Retinal pigment epithelial cell (primary cell): ENCODE measurements at regions not wholly inside any gene's neighbourhood (a gene's known extent, or its start where the extent isn't known, plus 50 kb on each side); places are given as distances from the start of the nearest gene placed in this dataset.

Experiments
- DNase-seq: peaks from one replicate; pipeline ENCODE4 v3.0.0-alpha.2; 2010; ENCODE audit warnings: low read depth
- H3K4me3 ChIP-seq: 2 replicates; pipeline ENCODE4 v1.5.1; 2011; ENCODE audit warnings: mild to moderate bottlenecking, low read length, control low read depth, moderate library complexity
- TF ChIP-seq, protein P1 (sequence below): conservative IDR thresholded peaks from 2 replicates; pipeline ENCODE4 v1.5.1; 2011; ENCODE audit warnings: low read depth, low read length, control low read depth, inconsistent platforms

DNA sequence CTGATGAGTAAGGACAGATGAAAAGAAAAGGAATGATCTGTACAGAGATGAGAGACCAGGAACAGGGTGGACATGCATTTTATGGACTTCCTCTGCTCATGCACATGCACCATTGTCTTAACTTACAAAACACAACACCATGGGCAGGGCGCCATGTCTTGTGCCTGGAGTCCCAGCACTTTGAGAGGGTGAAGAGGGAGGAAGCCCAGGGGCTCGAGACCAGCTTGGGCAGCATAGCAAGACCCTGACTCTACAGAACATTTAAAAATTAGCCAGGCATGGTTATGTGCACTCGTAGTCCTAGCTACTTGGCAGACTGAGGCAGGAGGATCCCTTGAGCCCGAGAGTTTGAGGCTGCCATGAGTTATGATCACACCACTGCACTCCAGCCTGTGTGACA lies 86.9 kb downstream of the ZFP36L2 start:
- no peak for DNase-seq
- H3K4me3 ChIP-seq = no peak overlapping the region
- TF ChIP-seq, protein P1, sequence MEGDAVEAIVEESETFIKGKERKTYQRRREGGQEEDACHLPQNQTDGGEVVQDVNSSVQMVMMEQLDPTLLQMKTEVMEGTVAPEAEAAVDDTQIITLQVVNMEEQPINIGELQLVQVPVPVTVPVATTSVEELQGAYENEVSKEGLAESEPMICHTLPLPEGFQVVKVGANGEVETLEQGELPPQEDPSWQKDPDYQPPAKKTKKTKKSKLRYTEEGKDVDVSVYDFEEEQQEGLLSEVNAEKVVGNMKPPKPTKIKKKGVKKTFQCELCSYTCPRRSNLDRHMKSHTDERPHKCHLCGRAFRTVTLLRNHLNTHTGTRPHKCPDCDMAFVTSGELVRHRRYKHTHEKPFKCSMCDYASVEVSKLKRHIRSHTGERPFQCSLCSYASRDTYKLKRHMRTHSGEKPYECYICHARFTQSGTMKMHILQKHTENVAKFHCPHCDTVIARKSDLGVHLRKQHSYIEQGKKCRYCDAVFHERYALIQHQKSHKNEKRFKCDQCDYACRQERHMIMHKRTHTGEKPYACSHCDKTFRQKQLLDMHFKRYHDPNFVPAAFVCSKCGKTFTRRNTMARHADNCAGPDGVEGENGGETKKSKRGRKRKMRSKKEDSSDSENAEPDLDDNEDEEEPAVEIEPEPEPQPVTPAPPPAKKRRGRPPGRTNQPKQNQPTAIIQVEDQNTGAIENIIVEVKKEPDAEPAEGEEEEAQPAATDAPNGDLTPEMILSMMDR = no peak

DNA sequence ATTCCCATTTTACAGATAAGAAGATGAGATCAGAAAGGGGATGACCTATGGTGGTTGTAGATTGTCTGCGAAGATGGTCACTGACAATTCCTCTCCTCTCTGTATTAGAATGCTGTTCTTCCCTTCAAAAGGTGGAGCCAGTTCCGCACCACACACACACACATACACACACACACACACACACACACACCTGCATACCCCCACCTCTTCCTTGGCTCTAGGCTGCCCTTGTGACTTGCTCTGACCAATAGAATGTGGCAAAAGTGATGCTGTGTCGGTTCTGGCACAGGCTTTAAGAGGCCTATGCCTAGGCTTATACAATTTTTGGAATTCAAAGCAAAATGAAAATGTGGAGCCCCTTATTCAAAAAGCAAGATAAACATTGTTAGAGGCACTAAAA lies 88.0 kb downstream of the ZFP36L2 start:
- TF ChIP-seq, protein P1 = no peak
- no peak overlapping the region for H3K4me3 ChIP-seq

DNA sequence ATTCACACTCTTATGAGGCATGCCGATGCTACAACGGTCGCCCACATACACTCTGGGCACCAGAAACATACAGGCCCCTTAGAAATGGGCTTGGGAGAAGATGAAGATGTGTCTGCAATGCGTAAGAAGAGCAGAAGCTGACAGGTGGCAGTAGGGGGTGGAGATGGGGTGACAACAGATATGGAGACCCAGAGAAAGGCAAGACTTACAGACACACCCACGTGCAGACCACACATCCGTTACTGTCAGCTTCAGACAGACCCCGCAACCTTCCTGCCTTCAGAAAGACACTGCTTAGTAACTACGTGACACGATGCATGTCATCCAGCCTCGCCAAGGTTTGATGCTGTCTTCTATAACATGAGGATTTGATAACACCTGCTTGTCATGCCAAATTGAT lies 89.5 kb downstream of the ZFP36L2 start:
- TF ChIP-seq, protein P1 = no peak
- no peak for DNase-seq
- H3K4me3 ChIP-seq = no peak overlapping the region

More for the DNA sequence above, 88.0 kb downstream of the ZFP36L2 start:
- no peak for DNase-seq

DNA sequence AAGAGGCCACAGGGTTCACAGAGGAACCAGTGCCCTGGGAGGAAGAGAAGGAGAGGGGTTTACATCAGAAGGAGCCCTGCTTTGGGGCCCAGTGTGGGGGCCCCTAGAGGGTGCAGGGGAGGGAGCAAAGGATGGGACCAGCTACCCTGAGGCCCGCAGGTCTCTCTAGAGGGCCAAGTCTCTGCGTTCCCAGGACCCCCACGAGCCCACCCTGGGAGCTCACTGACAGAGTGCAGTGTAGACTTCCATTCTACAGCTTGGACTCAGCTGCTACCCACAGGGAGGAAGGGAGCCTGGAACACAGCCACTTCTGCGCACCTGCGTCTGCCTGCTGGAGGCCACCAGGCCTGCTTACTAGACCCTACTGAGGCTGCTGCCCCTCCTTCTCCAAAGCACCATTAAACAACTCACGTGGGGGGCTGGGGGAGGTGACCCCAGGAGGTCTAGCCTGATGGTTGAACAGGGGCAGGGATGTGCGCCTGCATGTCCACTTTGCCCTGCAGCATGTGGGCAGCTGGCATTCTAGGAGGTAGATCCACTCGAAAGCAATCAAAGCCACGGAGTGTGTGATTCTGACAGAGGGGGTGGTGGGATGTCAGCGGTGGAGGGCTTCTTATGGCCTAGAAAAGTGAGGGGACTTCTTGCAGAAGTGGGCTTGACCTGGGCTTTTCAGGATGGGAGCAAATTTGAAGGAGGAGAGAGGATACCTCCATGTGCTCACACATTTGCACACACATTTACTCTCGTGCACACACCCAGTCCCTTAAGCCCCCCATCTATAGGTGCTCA lies 90.2 kb downstream of the ZFP36L2 start:
- DNase-seq = no peak
- TF ChIP-seq, protein P1 = no peak
- H3K4me3 ChIP-seq = no peak overlapping the region

DNA sequence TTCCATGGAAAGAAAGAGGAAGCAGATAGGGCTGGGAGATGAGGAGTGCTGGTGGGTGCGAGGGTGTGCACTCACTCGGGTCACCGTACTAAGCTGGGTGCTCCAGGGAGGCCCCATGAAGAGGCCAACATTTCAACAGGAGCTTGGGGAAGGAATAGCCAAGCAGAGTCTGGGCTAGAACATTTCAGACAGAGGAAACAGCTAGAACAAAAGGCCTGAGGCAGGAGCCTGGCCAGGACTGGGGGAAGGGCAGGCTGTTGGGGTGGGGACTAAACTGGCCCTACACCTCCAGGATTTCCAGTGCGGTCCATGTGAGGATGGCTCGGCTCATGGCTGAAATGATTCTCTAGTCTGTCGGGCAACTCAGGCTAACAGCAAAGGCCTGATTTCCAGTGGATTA lies 90.8 kb downstream of the ZFP36L2 start:
- TF ChIP-seq, protein P1 = no peak
- no peak for DNase-seq
- H3K4me3 ChIP-seq = no peak overlapping the region

DNA sequence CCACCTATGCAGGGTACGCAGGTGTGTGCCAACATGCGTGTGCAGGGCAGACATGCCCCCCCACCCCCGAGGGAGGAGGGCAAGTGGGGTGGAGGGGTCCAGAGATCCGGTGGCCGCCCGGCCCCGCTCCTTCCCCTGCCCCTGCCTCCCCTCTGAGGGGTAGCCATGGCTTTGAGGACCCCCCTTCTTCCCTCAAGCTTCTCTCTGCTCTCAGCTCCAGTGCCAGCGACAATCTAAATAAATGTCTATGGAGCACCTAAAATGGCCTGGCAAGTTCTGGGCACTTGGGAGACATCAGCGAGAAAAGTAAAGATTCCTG lies 91.9 kb downstream of the ZFP36L2 start:
- no peak for DNase-seq
- H3K4me3 ChIP-seq = no peak overlapping the region
- TF ChIP-seq, protein P1 = no peak
